GM19467 (cell line): ENCODE measurements at regions not wholly inside any gene's neighbourhood (a gene's known extent, or its start where the extent isn't known, plus 50 kb on each side); places are given as distances from the start of the nearest gene placed in this dataset.
"Not testable (repeated sequence)": the region's sequence is repeated elsewhere in the genome, so short reads cannot be mapped to it uniquely, and the experiment has no call there.

ENCODE experiments used
- ATAC-seq: cut with Tn5 transposase; IDR thresholded peaks from one replicate; pipeline ENCODE4 v1.9.1; 2021; ENCODE audit warnings: mild to moderate bottlenecking, moderate library complexity; ENCODE audit not compliant: unreplicated experiment

DNA sequence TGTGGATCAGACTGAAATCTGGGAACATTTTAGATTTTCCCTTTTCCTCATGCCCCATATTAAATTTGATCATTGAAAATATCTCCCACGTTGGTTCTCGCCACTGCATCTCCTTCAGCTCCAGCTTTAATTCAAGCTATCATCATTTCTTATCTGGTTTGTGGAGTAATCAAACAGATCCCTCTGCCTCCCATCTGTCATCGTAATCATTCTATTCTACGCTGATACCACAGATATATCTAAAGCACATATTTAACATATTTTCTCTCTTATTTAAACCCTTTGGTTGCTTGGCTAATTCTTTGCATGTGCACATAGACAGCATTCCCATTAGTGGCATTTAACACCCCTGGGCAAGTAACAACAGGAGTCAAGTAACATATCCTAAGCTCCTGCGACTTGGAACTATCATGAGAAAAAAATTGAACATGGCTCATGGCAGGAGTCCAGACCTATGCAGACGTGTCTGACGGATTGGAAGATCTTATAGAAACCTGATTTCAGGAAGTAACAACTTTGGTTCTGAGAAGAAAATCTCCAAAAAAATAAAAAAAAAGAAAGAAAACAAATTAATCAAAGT, 158.8 kb upstream of the KYNU start:
- ATAC-seq, result no peak

DNA sequence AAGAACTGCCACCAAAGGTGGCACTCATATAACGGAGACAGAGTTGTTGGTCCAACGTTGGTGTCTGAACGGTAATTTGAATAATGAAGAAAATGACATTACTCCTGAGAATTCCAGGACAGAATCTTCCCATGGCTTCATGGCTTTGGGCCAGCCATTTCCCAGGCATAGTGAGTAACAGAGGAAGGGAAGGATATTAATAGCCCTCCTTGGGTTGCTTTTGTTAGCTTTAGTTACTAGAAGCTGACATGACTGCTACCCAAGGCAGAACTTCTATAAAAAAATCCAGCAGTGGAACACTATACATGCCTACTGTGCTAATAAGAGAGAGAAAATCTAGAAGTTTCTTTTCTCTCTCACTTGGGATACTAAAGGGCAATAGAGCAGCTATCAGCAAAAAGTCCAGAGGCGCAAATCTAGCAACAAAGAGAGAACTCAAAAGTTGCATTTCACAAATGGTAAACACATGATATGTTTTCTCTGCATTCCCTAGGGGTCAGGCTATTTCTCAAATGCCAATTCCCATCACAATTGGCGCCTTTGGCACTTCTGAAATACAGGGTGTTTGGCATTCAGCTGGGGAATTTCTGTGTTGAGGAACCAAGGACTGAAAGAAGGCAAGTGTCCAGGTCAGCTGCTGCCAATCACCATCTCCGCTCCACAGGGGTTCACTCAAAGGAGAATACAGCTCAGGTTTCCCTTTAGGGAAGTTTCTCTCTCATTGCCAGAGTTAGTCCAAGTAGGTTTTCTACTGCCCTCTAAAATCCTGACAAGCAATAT, 160.8 kb upstream of the KYNU start:
- ATAC-seq, result no peak

DNA sequence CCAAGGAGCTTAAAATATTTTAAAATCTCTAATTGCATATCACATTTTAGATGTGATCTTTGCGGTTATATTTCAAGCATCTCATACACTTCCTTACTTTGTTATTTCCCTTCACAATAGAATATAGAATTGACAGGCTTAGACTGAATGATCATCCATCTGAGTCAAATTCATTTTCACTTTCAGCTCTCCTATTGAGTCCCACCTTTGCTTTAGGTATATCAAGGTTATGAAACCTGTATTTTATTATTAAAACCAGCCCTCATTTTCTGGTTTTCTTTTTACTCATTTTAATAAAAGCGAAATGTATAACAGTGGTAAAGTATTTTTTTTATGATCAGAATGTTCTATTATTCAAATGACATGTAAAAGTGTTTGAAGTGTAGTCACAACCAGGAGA, 162.9 kb upstream of the KYNU start:
- ATAC-seq, result no peak

DNA sequence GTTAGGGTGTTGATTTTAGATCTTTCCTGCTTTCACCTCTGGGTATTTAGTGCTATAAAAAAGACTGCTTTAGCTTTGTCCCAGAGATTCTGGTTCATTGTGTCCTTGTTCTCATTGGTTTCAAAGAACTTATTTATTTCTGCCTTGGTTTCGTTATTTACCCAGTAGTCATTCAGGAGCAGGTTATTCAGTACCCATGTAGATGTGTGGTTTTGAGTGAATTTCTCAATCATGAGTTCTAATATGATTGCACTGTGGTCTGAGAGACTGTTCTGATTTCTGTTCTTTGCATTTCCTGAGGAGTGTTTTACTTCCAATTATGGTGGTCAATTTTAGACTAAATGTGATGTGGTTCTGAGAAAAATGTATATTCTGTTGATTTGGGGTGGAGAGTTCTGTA, 167.1 kb upstream of the KYNU start:
- ATAC-seq, result no peak

DNA sequence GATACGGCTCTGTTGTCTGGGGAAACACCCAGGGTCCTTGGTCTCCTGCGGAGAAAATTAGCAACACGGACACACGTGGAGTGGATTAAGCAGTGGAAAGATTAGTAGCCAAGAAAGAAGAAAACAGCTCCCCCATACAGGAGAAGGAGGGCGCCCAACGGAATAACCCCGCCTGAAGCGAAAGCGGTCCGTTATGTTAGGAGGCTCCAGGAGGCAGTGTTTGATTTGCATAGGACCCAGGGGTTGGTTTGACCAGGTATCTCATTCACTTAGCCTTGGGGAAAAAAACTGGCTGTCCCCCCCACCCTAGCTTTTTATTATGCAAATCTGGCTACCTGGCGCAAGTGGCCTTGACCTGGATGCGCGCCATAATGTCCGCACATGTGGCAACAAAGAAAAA, 170.1 kb upstream of the KYNU start:
- no peak for ATAC-seq

DNA sequence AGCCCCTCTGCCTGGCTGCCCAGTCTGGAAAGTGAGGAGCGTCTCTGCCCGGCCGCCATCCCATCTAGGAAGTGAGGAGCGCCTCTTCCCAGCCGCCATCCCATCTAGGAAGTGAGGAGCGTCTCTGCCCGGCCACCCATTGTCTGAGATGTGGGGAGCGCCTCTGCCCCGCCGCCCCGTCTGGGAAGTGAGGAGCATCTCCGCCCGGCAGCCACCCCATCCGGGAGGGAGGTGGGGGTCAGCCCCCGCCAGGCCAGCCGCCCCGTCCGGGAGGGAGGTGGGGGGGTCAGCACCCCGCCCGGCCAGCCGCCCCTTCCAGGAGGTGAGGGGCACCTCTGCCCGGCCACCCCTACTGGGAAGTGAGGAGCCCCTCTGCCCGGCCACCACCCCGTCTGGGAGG, 175.1 kb upstream of the KYNU start:
- ATAC-seq, result not testable (repeated sequence)

DNA sequence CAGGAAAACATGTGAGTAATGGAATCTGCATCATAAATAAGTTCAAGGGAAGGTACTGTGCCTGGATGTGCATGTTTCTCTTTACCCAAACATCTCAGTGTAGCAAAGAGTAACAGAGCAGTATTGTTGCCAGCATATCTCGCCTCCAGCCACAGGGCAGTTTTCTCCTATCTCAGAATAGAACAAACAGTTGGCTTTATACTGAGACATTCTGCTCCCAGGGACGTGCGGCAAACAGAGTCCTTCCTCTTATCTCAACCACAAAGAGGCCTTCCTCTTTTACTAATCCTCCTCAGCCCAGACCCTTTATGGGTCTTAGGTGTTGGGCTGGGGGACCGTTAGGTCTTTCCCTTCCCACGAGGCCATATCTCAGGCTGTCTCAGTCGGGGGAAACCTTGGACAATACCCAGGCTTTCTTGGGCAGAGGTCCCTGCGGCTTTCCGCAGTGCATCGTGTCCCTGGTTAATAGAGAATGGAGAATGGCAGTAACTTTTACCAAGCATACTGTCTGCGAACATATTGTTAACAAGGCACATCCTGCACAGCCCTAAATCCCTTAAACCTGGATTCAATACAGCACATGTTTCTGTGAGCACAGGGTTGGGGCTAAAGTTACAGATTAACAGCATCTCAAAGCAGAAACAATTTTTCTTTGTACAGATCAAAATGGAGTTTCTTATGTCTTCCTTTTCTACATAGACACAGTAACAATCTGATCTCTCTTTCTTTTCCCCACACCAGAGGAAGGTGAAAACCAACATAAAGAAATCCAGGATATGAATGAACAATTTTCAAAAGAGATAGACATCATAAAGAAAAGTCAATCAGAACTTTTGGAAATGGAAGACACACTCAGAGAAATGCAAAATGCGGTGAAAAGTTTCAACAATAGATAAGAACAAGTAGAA, 181.9 kb upstream of the KYNU start:
- ATAC-seq, result not testable (repeated sequence)

DNA sequence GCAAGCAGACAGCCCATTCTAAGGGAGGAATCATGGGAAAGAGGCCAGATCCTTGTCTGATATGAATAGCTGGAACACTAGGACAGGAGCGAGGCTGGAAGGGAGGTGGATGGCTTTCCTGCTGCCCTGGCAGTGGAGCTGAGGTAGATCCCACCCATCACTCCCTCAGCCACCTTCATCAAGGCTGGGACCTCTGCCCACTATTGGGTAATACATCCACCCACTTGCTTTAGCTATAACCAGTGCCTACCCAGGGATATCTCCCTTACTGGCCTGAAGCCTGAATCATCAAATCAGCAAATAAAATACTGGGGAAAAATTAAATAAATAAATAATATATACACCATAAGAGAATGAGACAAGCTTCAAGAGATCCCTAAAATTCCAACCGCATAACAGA, 183.2 kb upstream of the KYNU start:
- ATAC-seq, result no peak

DNA sequence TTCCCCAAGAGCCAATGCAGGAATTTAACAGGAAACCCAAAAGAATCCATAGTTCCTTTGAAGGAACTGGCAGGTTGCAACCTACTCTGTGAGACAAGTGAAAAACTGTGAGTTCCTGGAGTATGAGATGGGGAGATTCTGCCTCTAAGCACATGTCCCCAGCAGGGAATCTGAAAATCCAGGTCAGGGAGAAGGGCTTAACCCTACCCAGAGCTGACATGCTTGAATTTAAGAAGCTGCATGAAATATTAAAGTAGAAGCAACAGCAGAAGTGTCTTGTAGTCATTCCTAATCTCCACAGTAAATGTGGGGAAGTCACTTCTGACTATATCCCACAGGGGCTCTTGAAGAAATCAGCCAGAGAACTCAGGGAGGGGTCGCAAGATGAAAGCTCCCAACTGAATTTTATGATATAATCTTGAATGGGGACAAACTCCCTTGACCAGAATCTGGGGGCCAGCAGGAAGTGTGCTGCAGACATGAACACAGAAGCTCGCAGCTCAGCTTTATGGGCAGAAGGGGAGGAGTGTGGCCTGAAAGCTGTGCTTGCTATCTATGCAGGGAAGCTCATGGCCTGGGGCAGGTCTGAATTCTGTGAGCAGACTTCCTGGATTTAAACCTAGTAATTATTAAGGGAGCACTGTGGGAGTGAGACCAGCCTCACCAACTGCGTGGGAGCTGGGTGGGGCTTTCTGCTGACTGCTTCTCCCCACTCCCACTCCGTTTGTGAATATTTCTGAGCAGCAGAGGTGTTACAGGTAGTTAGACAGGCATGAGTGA, 184.1 kb upstream of the KYNU start:
- ATAC-seq, result no peak

DNA sequence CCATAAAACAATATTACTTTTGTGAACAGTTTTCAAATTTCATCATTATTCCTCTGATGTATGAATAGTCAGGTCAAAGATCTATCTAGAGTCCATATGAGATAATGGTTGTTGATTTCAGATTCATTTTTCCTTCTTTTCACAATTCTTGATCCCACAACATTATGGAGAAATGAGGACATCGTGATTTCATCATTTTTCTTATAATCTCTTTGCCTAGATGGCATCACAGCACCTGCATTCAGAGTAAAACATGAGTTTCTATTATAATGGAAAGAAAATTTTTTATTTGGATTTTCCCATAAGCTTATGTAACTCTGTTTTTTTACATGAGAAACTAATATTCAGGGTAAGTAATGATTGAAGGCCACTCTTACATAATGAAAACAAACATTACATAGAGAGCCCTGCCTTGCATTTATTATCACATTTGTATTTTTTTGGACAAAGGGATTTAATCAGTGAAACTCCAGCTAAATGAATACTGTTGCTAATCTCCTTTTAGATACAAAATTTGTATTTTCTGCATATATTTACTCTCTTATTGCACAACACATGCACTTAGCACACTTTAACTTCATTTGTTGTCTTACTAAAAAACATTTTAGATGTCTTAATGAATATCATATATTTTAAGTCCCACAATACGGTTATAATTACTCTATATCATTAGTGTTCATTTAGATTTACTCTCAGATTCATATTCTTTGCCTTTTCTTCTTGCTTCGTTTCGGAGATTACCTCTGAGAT, 188.4 kb upstream of the KYNU start:
- no peak for ATAC-seq

DNA sequence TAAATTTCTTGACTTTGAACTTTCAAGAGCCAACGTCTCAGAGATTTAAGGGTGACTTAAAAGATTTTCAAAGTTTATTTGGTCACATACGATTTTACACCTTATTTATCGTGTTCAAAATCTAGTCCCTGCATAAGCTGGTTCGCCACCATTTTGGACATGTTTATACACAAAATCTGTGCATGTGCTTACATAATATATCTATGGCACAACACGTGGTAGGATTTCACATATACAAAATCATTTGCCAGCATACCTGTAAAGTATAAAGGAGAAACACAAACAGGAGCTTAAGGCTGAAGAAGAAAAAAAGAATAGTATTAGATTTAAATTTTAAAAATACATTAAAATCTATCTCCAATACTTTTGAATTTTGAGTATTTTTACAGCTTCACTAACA, 190.0 kb upstream of the KYNU start:
- ATAC-seq, result no peak

DNA sequence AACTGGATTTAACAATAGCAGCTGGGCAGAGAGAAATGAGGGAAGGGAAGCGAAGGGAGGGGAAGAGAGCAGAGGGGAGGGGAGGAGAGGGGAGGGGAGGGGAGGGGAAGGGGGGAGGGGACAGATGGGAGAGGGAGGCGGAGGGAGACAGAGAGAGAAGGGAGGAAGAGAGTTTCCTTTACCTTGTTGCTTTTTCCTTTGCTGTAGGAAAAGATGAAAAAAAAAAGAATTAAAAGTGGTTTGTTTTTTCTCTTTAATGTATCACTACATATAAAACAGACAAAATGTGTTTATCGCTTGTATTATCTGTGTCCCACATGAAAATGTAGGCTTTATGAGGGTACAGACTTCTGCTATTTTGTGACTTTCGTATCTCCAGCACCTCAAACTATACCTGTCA, 190.4 kb upstream of the KYNU start:
- ATAC-seq, result no peak

DNA sequence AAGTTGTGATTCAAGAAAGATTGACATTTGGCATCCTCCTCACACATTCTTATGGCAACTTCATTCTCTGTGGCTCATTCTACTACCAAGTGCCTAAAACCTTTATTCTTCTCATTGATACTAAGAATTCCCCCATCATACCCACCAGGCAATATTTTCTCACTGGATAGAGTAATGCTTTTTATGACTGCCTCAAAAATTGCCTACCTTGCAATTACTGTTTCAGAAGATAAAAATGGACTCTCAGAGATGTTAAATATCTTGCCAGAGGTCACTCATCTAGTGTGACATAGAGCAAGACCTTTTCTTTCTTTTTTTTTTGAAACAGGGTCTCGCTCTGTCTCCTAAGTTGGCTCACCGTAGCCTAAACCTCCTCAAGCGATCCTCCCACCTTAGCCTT, 192.8 kb upstream of the KYNU start:
- ATAC-seq, result no peak

DNA sequence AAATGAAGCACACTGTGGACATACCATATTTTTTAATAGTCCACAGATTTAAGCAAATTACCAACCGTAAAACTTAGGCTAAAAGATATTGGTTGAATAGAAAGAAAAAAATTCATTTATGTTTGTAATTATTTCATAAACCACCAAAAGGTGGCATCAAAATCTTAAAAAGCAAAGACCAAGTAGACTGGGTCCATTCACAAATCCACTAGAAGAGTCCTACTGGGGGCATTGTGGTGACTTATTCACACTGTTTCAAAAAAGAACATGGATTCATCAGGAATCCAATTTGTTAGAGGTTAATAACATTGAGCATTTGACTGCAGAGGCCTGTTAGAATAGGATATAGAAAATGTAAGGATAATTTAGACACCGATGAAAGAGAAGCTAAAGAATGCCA, 194.9 kb upstream of the KYNU start:
- ATAC-seq, result no peak

DNA sequence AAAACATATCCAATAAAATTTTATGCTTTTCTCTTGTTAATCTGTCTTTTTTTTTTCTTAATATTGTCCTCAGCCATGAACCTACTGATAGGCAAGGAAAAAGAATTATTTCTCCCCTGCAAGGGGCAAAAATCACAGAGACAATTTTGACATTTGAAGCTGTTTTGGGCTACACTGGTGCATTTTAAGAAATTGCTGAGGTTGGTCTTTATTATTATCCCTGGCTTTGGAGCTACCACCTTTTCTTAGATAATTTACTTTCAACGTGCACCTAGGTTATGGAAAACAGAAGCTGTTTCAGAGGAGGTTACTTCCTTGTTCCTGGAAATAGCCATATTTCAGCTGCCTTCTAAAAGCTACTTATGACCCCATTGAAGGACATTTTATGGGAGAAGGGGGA, 195.5 kb upstream of the KYNU start:
- ATAC-seq, result no peak

DNA sequence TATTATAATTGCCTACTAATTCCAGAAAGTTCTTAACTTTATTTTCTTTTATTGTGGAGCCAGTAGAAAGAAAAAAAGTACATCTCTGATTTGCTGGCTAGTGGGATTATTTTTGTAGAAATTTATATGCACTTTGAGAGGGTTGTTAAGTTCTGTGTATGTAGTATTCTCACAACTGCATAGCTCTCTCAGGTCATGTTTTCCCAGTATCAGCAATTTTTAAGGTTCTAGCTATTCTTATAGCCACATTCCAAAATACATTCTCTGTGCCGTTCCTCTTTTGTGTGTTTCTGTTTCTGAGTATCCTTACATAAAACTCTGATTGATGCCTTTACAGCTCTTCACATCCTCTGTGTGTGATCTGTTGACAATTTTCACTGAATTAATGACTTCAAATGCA, 199.3 kb upstream of the KYNU start:
- no peak for ATAC-seq

DNA sequence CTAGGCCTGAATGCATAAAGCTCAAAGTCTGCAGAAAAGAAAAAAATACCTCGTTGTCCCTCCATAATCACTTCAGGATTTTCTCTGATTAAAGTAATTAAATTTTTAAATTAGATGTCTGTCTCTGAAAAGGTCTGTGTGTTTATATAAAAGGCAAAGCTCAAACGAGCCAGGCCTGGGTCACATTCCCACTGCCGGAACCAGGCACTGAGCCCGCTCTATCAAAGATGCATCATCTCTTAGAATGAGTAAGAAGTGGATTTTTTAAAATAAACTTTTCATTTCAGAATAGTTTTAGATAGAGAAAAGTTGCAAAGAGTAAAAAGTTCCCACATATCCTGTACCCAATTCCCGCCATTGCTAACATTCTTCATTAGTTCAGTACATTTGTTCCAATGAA, 202.1 kb upstream of the KYNU start:
- ATAC-seq, result no peak

DNA sequence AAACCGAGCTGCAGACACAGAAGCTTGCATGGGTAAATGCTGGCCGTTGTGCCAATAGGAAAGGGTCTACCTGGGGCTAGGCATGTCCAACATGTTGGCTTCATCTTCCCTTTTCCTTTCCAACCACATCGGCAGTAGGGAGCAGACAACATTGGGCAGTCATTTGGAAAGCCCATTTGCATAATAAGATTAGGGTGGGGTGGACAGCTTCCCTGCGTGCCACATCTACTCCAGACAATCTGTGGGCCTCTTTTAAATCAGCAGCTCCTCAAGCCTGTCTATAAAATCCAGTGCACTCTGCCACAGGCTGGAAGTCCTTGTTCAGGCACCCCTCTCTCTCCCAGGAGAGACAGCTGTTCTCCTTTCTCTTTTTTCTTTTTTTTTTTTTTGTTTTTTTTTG, 203.6 kb upstream of the KYNU start:
- ATAC-seq, result no peak

DNA sequence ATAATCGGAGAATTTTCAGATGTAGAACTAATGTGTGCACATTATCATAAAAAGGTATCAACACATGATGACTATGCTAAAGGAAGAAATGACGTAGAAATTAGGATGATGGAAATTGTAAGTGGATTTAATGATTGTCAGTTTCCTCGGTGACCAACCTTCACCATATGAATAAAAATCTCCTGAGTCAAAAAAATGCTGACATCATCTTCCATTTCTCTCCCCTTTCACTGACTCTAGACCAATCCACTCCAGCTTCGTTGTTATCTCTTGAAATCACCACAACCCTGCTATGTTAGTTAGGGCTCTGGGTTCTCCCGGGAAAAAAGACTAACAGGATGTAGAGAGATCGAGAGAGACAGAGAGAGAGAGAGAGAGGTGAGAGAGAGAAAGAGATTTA, 204.8 kb upstream of the KYNU start:
- no peak for ATAC-seq

DNA sequence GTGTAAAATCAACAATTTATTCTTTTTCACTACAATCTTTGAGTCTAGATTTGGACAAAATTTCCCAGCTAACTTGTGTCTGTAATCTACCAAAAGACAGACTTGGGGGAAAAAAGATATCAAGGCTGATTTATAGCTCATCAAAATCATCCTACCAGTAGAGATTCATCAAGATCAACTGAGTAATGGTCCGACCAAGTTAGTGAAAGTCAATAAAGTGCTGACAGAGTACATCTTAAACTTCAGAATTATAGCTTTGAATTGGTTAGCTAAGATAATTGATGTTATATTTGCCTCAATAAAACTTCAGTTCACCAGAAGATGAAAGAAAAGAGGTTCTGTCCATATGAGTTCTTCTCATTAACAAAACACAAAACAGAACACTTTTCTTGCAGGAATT, 207.1 kb upstream of the KYNU start:
- ATAC-seq, result no peak
